ENCODE measurements at regions not wholly inside any gene's neighbourhood (a gene's known extent, or its start where the extent isn't known, plus 50 kb on each side); places are given as distances from the start of the nearest gene placed in this dataset.

DNA sequence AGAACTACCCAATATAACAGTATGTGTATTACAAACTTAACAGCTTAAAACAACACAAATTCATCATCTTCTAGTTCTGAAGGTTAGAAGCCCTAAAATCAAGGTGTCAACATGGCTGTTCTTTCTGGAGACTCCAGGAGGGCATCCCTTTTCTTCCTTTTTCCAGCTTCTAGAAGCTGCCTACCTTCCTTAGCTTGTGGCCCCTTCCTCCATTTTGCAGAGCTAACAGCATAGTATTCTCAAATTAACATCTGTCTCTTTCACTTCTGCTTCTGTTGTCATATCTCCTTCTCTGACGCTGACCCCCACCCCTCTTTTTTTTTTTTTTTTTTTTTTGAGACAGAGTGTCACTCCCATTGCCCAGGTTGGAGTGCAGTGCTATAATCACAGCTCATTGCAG, 52.8 kb upstream of the AKIRIN2 start:
- TF ChIP-seq, protein P1, sequence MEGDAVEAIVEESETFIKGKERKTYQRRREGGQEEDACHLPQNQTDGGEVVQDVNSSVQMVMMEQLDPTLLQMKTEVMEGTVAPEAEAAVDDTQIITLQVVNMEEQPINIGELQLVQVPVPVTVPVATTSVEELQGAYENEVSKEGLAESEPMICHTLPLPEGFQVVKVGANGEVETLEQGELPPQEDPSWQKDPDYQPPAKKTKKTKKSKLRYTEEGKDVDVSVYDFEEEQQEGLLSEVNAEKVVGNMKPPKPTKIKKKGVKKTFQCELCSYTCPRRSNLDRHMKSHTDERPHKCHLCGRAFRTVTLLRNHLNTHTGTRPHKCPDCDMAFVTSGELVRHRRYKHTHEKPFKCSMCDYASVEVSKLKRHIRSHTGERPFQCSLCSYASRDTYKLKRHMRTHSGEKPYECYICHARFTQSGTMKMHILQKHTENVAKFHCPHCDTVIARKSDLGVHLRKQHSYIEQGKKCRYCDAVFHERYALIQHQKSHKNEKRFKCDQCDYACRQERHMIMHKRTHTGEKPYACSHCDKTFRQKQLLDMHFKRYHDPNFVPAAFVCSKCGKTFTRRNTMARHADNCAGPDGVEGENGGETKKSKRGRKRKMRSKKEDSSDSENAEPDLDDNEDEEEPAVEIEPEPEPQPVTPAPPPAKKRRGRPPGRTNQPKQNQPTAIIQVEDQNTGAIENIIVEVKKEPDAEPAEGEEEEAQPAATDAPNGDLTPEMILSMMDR (optimal IDR thresholded peaks at IDR 0.05 in 1 of 3, IDR thresholded peaks at IDR 0.05 in 1 of 3, conservative IDR thresholded peaks at IDR 0.05 in 1 of 3; ENCODE audit: extremely low read depth in 1 of 3, insufficient read depth in 2 of 3, low read length in 3 of 3): no peak
- no peak for TF ChIP-seq EZH2 (IDR thresholded peaks at IDR 0.05; ENCODE audit: low read length)
